Central memory CD4-positive, alpha-beta T cell (primary cell): ENCODE measurements at regions not wholly inside any gene's neighbourhood (a gene's known extent, or its start where the extent isn't known, plus 50 kb on each side); places are given as distances from the start of the nearest gene placed in this dataset.

ENCODE experiments used
- DNase-seq: peaks from one replicate; pipeline ENCODE4 v3.0.0; 2022

- no peak for DNase-seq
Observed at GRCh38 chr2:219961947-219962498, 334.6 kb downstream of the SLC4A3 start.

DNA sequence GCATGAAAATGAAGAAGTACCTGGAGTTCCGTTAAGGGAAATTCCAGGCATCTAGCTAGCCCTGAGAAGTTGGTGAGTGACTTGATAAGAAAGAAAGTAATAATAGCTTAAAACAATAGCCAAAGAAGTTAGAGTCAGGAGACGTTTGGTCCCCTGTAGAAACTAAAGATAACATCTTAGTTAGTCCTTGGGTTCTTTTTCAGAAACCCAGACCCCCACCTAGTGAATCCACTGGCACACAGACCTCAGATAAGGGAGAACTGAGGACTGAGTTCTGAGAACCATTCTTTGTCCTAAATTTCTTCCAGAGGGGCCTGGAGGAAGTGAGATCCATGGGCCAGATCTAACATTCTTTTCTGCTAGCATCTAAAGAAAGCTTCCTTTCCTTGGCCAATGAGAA lies 335.4 kb downstream of the SLC4A3 start:
- no peak for DNase-seq

- DNase-seq, result no peak
Observed at GRCh38 chr2:219965287-219966194, 338.1 kb downstream of the SLC4A3 start.

GRCh38 chr2:219967247-219968245 lies 340.1 kb downstream of the SLC4A3 start:
- no peak for DNase-seq

- DNase-seq, result no peak
Observed at GRCh38 chr2:219968685-219969345, 341.4 kb downstream of the SLC4A3 start.

DNA sequence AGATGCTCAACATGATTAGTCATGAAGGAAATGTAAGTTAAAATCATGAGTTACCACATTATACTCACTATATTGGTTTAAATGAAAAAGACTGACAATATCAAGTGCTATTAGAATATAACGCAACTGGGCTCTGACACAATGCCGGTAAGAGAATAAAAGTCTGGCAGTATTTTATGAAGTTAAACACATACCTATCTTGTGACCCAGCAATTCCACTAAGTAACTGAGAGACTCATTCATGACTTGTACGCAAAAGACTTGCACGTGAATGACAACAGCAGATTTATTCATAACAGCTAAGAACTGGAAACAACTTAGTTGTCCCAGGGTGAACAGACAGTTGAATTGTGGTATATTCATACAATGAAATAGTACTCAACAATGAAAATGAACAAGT lies 342.1 kb downstream of the SLC4A3 start:
- no peak for DNase-seq

- DNase-seq, result no peak
Observed at GRCh38 chr2:219973136-219973535, 345.7 kb downstream of the SLC4A3 start.

- no peak for DNase-seq
Observed at GRCh38 chr2:219976871-219977270, 349.4 kb downstream of the SLC4A3 start.

DNA sequence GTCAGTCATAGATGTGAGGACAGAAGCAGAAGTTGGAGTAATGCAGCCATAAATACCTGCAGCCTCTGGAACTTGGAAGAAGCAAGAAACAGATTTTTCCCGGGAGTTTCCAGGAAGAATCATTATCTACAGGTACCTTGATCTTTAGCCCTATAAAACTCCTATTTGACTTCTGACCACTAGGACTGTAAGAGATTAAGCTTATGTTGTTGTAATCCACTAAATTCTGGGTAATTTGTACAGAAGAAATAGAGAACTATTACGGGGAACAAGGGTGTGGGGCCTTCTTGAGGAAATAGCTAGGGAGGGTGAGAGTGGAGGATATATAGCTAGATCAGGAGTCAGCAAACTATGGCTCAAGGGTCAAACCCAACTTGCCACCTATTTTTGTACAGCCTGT lies 353.2 kb downstream of the SLC4A3 start:
- no peak for DNase-seq

DNA sequence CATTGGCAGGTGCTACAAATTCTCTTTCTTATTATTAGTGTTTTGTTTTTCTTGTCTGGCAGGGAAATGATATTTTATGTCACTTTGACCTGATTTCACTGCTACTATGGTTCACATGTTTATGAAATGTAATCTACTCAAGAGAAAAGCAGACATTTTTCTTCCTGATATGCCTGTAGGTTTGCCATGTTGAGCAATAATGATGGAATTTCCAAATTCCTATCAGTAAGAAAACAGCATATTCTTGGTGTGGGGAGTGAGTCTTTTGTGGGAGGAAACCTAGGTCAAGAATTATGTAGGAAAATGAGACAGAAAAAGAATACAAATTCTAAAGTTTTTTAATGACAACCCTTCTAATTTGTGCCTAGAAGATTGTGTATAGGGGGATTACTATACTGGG lies 356.4 kb downstream of the SLC4A3 start:
- no peak for DNase-seq

DNA sequence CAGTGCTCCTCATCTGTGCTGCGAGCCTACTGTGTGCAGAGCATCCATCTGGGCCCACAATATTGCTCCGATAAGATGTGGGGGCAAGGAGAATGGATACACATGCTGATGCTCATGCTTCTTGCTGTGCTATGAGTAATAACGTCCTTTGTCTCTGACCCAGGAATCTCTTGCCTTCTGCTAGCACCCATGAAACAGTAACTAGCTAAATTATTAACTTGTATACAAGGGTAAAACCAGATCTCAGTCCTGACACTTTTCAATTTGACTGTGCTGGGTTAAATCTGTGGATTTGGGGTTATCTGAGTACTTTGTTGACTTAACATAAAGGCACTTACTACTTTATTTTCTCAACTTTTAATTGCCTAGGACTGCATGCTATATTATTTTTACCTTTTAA lies 357.6 kb downstream of the SLC4A3 start:
- DNase-seq, result no peak

- no peak for DNase-seq
Observed at GRCh38 chr2:219987830-219988229, 360.4 kb downstream of the SLC4A3 start.

DNA sequence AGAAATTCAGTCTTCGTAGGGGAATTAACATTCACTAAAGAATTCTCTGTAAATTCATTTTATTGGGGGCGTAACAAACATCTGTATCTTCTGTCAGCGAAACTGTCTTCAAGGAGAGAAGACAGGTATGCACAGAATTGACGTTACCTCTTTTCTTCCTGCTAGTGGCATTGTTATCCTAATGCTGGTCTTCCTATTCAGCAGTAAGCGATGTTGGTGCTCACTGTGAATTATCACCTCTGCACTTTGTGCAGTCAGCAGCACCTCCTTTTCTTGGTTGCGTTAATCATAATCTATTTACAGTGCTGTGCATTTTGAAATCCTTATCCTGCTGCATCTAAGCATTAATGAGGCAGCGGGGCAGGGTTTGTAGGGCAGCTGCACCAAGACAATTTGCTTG lies 362.3 kb downstream of the SLC4A3 start:
- no peak for DNase-seq

- DNase-seq, result no peak
Observed at GRCh38 chr2:219991116-219991515, 363.7 kb downstream of the SLC4A3 start.

DNA sequence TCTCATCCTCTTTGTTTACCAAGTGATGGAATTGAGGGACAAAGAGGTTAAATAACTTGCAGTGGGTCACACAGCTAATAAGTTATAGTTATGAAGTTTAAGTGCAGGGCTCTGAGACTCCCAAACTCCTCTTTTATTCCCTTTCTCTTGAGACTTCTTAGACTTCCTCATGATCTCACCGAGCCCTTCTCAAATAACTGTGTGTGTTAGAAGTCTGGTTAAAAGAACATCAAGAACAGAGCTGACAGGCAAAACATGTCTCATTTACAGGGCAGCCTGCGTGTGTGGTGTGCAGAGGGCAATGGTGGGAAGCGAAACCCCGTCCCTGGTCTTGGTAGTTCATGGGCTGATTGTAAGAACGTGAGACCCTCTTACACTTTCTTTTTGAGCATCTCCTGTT lies 368.0 kb downstream of the SLC4A3 start:
- no peak for DNase-seq

DNA sequence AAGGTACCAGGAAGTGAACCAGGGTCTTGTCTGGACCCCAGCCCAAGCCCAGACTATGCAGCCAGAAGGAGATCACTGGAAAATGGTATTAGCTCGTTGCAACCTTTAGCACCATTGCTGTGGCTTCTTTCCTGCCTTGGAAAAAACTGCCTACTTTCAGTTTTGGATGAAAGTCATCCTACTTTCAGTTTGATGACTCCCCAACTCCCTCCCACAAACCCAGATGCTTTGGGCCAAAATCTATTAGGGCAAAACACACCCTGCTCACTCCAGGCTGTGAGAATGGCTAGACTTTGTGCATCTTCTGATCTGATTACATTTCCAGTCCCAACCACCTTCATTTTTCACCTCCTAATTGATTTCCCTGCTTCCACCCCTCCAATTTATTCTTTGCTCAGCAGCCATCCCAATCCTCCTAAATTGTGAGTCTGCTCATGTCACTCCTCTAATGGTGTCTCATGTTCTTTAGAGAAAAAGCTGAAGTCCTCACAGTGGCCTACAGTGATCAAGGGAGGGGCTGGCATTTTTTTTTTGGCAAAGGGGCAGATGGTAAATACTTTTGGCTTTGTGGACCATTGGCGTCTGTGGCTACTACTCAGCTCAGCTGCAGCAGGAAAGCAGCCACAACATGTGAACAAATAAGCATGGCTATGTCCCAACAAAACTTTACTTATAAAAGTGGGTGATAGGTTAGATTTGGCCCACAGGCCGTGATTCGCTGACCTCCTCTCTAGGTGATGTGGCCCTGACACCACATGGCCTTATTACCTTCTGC lies 368.7 kb downstream of the SLC4A3 start:
- DNase-seq, result no peak

DNA sequence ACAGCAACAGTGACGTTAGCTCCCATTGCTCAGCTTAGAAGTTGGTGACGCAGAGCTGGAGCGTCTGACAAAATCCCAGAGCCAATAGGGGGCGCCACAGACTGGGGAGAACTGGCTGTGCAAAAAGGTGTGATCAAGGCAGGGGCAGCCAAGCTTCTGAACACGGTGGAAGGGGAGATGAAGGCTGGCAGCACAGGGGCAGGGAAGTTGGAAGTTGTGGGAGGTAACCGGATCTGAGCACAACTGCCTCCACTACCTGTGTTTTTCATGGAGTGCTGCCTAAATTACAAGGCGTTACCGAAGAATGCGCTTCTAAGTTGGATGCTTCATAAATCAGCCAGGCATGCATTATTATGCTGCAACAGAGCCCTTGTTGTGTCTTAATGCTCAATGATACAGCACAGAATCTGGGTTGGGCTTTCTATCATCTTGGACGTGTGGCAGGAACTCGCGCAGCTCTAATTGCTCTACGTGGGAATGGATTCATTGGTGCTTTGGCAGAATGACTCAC lies 370.0 kb downstream of the SLC4A3 start:
- DNase-seq, result no peak

- no peak for DNase-seq
Observed at GRCh38 chr2:219998107-219998506, 370.7 kb downstream of the SLC4A3 start.

DNA sequence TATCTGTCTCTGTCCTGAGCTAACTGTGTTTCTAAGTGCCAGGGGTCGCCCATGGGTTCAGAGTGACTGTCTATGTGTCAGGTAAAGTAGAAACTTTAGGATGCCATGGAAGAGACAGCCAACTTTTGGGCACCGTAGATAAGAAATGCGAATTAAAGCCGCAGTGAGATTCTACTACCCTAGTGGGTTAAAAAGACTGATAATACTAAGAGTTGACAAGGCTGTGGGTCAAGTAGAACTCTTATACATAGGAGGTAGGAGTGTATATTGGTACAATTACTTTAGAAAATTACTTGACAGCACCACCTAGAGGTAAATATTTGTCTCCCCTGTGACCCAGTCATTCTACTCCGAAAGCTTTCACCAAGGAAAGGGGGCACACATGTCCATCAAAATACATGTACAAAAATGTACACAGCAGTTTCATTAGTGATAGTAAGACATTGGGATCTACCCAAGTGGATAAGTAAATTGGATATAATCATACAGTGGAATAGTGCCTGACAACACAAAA lies 371.3 kb downstream of the SLC4A3 start:
- no peak for DNase-seq

GRCh38 chr2:220000080-220000479 lies 372.6 kb downstream of the SLC4A3 start:
- DNase-seq, result no peak

GRCh38 chr2:220000586-220000985 lies 373.2 kb downstream of the SLC4A3 start:
- DNase-seq, result no peak
